ENCODE measurements at regions not wholly inside any gene's neighbourhood (a gene's known extent, or its start where the extent isn't known, plus 50 kb on each side); places are given as distances from the start of the nearest gene placed in this dataset.

- DNase-seq (ENCODE audit: low read depth): no peak
- H3K4me3 ChIP-seq (ENCODE audit: low read depth, low read length): no peak overlapping the region
- no peak for TF ChIP-seq CTCF (IDR thresholded peaks at IDR 0.05; ENCODE audit: low read depth, low read length, missing control alignments)
Measured at GRCh38 chr3:176867681-176868663, 329.3 kb downstream of the TBL1XR1 start.

- no peak for TF ChIP-seq CTCF (IDR thresholded peaks at IDR 0.05; ENCODE audit: low read depth, low read length, missing control alignments)
- no peak for DNase-seq (ENCODE audit: low read depth)
- no peak overlapping the region for H3K4me3 ChIP-seq (ENCODE audit: low read depth, low read length)
Measured at GRCh38 chr3:176861137-176861536, 336.1 kb downstream of the TBL1XR1 start.

GRCh38 chr3:176856721-176857120, 340.6 kb downstream of the TBL1XR1 start:
- no peak for TF ChIP-seq CTCF (IDR thresholded peaks at IDR 0.05; ENCODE audit: low read depth, low read length, missing control alignments)
- DNase-seq (ENCODE audit: low read depth): no peak

GRCh38 chr3:176855901-176856486, 341.3 kb downstream of the TBL1XR1 start:
- no peak for TF ChIP-seq CTCF (IDR thresholded peaks at IDR 0.05; ENCODE audit: low read depth, low read length, missing control alignments)
- no peak overlapping the region for H3K4me3 ChIP-seq (ENCODE audit: low read depth, low read length)
- no peak for DNase-seq (ENCODE audit: low read depth)

More at GRCh38 chr3:176856721-176857120, 340.6 kb downstream of the TBL1XR1 start:
- H3K4me3 ChIP-seq (ENCODE audit: low read depth, low read length): no peak overlapping the region

GRCh38 chr3:176855213-176855612, 342.1 kb downstream of the TBL1XR1 start:
- no peak for DNase-seq (ENCODE audit: low read depth)
- no peak overlapping the region for H3K4me3 ChIP-seq (ENCODE audit: low read depth, low read length)
- TF ChIP-seq CTCF (IDR thresholded peaks at IDR 0.05; ENCODE audit: low read depth, low read length, missing control alignments): no peak

- no peak for DNase-seq (ENCODE audit: low read depth)
- no peak overlapping the region for H3K4me3 ChIP-seq (ENCODE audit: low read depth, low read length)
- no peak for TF ChIP-seq CTCF (IDR thresholded peaks at IDR 0.05; ENCODE audit: low read depth, low read length, missing control alignments)
Measured at GRCh38 chr3:176850498-176850897, 346.8 kb downstream of the TBL1XR1 start.

Data from GM12864 (cell line).